GM21737 (cell line): ENCODE measurements at regions not wholly inside any gene's neighbourhood (a gene's known extent, or its start where the extent isn't known, plus 50 kb on each side); places are given as distances from the start of the nearest gene placed in this dataset.

Source experiments
- ATAC-seq: cut with Tn5 transposase; IDR thresholded peaks from one replicate; pipeline ENCODE4 v1.9.1; 2021; ENCODE audit warnings: mild to moderate bottlenecking, moderate library complexity; ENCODE audit not compliant: unreplicated experiment

DNA sequence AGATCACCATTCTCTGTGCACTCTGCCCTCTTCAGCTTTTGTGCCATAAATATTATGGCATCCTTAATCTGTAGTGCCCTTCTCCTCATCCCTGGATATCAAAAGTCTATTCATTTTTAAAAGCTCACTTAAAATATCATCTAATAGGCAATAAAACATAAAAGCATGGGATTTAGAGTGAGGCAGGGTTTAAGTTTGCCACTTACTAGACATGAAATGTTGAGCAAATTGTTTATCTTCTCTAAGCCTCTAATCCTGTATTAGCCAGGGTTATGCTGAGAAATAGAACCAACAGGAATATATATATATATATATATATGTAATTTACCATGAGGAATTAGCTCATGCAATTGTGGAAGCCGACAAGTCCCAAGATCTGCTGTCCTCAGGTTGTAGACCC is 472.4 kb upstream of the HS3ST1 start:
- ATAC-seq, result no peak

DNA sequence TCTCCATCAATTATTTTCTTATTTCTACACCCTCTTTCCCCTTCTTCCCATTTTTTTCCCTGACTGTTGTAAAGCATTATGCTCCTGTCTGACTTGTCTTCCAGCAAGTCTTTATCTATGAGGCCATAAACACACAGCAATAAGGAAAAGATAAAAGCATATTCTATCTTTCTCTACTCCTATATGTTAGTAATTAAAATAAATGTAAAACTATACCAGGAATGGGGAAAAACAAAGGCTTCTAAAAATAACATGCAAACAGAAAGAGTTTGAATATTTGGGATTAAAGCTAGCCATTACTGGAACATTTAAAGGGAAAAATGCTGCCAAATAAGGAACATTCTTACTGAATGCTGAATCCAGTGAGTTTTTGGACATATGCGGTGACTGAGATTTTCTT is 471.7 kb upstream of the HS3ST1 start:
- ATAC-seq, result no peak

DNA sequence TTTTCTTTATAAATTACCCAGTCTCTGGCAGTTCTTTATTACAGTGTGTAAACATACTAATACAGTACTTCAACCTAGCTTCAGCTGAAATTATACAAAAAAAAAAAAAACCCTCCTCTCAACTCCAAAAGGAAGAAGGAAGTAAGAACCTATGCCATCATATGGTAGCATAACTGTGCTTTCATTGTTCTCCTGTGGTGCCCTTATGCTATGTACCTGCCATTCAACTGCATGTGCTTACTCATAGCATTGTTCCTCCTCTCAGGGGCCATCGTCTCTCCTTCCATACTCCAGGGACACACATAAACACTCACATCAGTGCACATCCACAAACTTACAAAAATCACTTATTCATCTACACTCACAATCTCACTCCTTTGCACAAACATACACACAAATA is 470.1 kb upstream of the HS3ST1 start:
- no peak for ATAC-seq

DNA sequence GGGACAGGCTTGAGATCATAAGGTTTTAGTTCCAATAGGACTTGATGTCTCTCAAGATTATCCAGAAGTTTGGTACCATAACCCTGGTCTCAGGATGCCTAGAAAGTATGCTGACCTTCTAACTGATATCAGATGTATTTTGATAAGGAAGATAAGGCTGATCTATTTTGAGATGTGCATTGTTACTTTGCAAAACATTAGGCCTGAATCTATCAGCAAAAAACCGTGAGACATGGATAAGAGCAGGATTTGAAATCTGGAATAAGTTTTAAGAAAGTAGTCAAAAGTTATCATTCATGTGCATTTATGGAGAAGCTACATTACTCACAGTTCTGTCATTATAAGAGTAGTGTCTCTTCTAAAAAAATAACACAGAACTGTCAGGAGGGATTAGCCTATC is 467.1 kb upstream of the HS3ST1 start:
- ATAC-seq, result no peak

DNA sequence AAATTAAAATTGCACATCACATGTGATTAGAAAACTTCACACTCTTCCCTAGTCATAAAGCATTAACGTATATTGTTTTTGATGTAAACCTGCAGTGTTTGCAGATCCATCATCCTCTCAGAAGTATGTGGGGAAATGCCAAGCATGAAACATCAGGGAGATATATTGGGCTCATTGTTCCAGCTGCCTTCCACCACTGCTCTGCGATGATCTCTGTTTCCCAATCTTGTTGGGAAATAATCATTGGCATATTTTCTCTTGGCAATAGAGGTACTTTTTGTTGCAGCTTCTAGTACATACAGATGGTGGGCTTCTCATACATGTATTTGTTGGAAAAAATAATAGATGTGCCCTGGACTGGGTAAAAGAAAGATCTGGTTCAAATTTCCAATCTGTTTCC is 466.3 kb upstream of the HS3ST1 start:
- no peak for ATAC-seq

DNA sequence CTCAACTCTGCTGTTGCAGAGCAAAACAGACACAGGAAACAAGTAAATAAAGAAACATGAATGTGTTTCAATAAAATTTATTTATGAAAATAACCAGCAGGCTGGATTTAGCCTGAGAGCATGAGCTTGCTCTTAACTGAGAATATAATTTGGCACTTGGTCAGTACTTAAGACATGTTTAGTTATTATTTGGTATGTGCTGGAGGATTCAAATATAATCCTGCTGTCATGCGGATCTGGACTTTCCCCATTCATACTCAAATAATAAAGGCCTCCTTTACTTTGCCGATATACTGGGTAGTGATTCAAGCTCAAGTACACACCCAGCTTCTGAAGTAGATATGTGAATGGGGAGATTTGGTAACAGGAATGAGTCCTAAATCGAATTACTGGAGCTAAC is 465.5 kb upstream of the HS3ST1 start:
- no peak for ATAC-seq

GRCh38 chr4:11889099-11889498 is 460.4 kb upstream of the HS3ST1 start:
- no peak for ATAC-seq

GRCh38 chr4:11881947-11882346 is 453.3 kb upstream of the HS3ST1 start:
- ATAC-seq, result no peak

DNA sequence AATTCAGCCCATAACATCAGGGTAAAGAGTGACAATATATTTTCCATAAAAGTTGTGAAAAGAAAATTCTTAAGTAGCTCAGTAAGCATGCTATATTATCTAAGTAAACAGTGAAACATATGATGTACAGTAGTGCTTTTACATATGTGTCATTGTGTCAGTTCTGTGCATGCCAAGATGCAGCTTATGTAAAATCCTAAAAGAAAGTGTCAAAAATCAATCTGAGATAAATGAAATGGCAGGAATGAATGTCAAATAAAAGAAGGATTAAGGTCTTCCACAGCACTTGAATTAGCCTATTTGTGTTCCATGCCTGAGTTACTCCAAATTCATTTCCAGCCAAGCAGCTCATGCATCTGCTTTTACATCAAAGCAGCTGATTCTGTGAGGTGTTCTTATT is 452.7 kb upstream of the HS3ST1 start:
- no peak for ATAC-seq

DNA sequence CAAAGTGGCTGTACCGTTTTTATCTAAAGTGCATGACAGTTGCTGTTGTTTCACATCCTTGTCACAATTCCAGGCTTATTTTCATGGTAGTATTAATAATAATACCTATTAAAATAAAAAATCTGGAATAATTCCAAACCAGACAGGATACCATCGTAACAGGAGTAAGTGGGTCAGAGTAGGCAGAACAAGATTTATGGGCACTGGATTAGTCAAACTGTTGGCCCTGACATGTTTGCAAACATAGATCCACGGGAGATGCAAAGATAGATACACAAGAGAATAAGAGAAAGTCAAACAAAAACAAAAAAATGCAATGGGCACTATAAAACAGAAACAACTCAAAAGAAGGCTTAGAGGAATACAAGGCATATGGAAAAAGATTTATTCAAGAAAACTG is 449.5 kb upstream of the HS3ST1 start:
- no peak for ATAC-seq

- no peak for ATAC-seq
These were observed 447.4 kb upstream of the HS3ST1 start for GRCh38 chr4:11876104-11876503.

DNA sequence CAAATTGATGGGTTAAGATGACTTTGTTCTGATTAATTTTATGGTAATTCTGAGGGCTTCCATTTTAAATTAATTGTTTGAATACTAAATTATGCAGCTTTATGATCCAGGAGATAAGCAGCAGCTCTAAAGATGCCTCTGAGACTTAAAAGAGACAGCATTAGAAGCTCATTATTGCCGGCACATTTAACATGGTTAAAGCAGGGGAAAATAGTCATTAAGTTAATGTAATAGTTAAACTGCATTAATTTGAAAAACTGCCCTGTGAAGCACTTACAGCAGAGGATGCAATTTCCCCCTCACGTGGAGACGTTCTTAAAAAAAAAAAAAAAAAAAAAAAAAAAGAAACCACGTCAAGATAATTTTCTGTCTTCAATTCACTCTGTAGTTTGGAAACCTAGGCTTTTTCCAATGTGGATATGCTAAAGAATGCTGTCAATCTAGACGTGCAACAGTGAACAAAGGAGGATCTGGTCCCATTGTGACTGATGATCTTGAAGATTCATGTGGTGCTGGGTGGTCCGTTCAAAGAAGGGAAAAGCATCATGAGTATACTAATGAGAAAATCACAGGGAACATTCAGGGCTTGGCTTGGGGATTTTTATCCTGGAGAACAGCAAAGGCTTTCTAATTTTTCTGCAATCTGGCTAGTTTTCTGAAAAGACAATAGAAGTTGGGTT is 440.6 kb upstream of the HS3ST1 start:
- no peak for ATAC-seq

DNA sequence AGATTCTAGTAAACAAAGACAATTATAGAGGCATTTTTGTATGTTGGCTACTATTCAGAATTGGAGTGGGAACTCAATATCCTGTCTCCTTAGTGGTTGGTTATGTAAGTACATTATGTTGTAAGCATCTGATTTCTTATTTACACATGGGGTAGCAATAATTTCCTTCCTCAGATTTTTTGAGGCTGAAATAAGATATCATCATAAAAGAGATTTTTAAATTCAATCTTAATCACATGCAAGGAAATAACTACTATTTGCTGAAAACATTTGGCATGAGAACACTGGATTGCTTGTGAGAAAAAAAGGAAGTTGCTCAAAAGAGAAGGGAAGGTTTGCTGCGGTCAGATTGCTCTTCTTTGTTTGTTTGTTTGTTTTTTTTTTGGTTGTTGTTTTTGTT is 437.7 kb upstream of the HS3ST1 start:
- ATAC-seq, result no peak

DNA sequence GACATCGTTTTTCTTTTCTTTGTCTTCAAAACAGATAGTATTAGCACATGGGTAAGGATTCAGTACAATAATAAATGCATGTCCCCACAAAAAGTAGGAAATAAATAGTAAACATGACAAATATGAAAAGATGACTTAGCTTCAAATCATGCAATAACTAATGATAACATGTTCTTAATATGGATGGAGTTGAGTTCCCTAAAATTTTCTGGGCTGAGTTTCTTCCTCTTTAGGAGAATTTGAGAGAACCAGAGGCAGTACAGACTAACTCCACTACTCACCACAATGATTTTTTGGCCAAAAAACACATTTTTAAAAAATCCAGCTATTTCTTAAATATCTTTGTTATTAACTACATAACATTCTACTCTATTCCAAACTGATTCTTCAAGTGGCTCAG is 432.3 kb upstream of the HS3ST1 start:
- ATAC-seq, result no peak

- no peak for ATAC-seq
These were observed 429.2 kb upstream of the HS3ST1 start for GRCh38 chr4:11857881-11858280.

GRCh38 chr4:11847167-11847566 is 418.5 kb upstream of the HS3ST1 start:
- no peak for ATAC-seq

GRCh38 chr4:11843927-11844326 is 415.2 kb upstream of the HS3ST1 start:
- no peak for ATAC-seq

- no peak for ATAC-seq
These were observed 414.6 kb upstream of the HS3ST1 start for GRCh38 chr4:11843340-11843739.

DNA sequence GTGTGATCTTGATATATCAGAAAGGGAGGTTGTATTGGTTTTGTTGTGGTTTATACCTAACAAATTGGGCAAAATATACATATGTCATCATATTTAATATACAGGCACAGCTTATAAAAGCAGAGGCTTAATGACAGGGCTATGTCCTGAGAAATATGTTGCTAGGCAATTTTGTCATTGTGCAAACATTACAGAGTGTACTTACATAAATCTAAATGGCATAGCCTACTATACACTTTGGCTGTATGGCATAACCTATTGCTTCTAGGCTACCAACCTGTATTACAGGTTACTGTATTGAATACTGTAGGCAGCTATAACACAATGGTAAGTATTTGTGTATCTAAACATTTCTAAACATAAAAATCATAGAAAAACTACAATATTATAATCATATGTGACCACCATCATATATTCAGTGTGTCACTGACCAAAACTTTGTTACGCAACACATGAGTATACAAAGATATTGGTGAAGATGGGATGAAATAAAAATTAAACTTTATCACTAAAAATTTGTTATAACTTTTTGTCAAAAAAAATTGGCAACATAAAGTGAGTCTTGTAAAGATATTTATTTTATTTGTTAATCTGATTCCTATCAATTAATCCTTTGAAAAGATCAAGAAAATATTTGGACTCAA is 414.0 kb upstream of the HS3ST1 start:
- no peak for ATAC-seq

GRCh38 chr4:11839889-11840288 is 411.2 kb upstream of the HS3ST1 start:
- no peak for ATAC-seq

GRCh38 chr4:11831739-11832138 is 403.0 kb upstream of the HS3ST1 start:
- no peak for ATAC-seq

GRCh38 chr4:11824566-11824965 is 395.9 kb upstream of the HS3ST1 start:
- no peak for ATAC-seq
